GM23338 (cell line): ENCODE measurements at regions not wholly inside any gene's neighbourhood (a gene's known extent, or its start where the extent isn't known, plus 50 kb on each side); places are given as distances from the start of the nearest gene placed in this dataset.
A peak's percentile ranks its signal among the peaks of the same experiment; 100 is the strongest.

Experiments
- ATAC-seq: fragments of 200-7000 bp; cut with Tn5 transposase; 3 replicates; pipeline ENCODE4 v1.9.1; 2020
- DNase-seq: peaks from one replicate; pipeline ENCODE4 v3.0.0-alpha.2; 2015; ENCODE audit warnings: low spot score
- H2AFZ ChIP-seq: fragments of 200-600 bp; sonication (generic); 2 replicates; pipeline ENCODE4 v1.8.0; 2016; ENCODE audit warnings: antibody characterized with exemption, mild to moderate bottlenecking, moderate library complexity
- H3F3A ChIP-seq: fragments of 200-600 bp; sonication (generic); replicated peaks from 2 replicates; pipeline ENCODE4 v1.8.0; 2017; ENCODE audit warnings: antibody characterized with exemption, mixed run types, low read depth
- H3K27ac ChIP-seq: fragments of 200-600 bp; sonication (generic); 2 replicates; pipeline ENCODE4 v1.6.1; 2016; ENCODE audit warnings: low read depth
- H3K27me3 ChIP-seq: fragments of 200-600 bp; sonication (generic); 2 replicates; pipeline ENCODE4 v1.8.0; 2016; ENCODE audit warnings: mild to moderate bottlenecking, mixed run types, moderate library complexity; ENCODE audit not compliant: insufficient read depth
- H3K36me3 ChIP-seq: fragments of 200-600 bp; sonication (generic); 2 replicates; pipeline ENCODE4 v1.8.0; 2016; ENCODE audit warnings: mild to moderate bottlenecking; ENCODE audit not compliant: insufficient read depth
- H3K4me1 ChIP-seq: fragments of 200-600 bp; sonication (generic); 2 replicates; pipeline ENCODE4 v1.8.0; 2016; ENCODE audit warnings: mild to moderate bottlenecking, moderate library complexity; ENCODE audit not compliant: insufficient read depth
- H3K4me2 ChIP-seq: fragments of 200-600 bp; sonication (generic); 2 replicates; pipeline ENCODE4 v1.7.1; 2017; ENCODE audit warnings: mixed run types
- H3K4me3 ChIP-seq: fragments of 200-600 bp; sonication (generic); 2 replicates; pipeline ENCODE4 v1.6.1; 2016; ENCODE audit warnings: mixed run types
- H3K79me2 ChIP-seq: fragments of 200-600 bp; sonication (generic); replicated peaks from 2 replicates; pipeline ENCODE4 v1.8.0; 2017; ENCODE audit warnings: mild to moderate bottlenecking; ENCODE audit not compliant: insufficient read depth
- H3K9me2 ChIP-seq: fragments of 200-600 bp; sonication (generic); 2 replicates; pipeline ENCODE4 v1.8.0; 2017; ENCODE audit not compliant: insufficient read depth
- H4K20me1 ChIP-seq: fragments of 200-600 bp; sonication (generic); replicated peaks from 2 replicates; pipeline ENCODE4 v1.8.0; 2017; ENCODE audit warnings: mild to moderate bottlenecking; ENCODE audit not compliant: insufficient read depth
- H3K27ac Mint-ChIP-seq: 2 replicates; pipeline ENCODE4 v1.8.0; 2020; ENCODE audit warnings: inconsistent platforms, mild to moderate bottlenecking, moderate library complexity, mixed read lengths
- H3K27me3 Mint-ChIP-seq: 3 replicates; pipeline ENCODE4 v1.8.0; 2022; ENCODE audit warnings: low read depth, mild to moderate bottlenecking, moderate library complexity, mixed read lengths, inconsistent platforms; ENCODE audit not compliant: insufficient read depth, poor library complexity
- H3K36me3 Mint-ChIP-seq: 3 replicates; pipeline ENCODE4 v1.8.0; 2021; ENCODE audit warnings: low read depth, mild to moderate bottlenecking, inconsistent platforms, moderate library complexity, mixed read lengths
- H3K4me1 Mint-ChIP-seq: 3 replicates; pipeline ENCODE4 v1.8.0; 2020; ENCODE audit warnings: mild to moderate bottlenecking, inconsistent platforms, mixed read lengths
- H3K4me3 Mint-ChIP-seq: 3 replicates; pipeline ENCODE4 v1.8.0; 2021; ENCODE audit warnings: moderate library complexity, mild to moderate bottlenecking, inconsistent platforms, mixed read lengths
- H3K9me3 Mint-ChIP-seq: 3 replicates; pipeline ENCODE4 v1.8.0; 2020; ENCODE audit warnings: moderate library complexity, mild to moderate bottlenecking, inconsistent platforms, mixed read lengths
- EZH2 ChIP-seq: fragments of 200-600 bp; sonication (generic); IDR thresholded peaks from one replicate; pipeline ENCODE4 v1.8.0; 2017; ENCODE audit warnings: antibody characterized with exemption, mild to moderate bottlenecking, low read depth; ENCODE audit not compliant: unreplicated experiment
- EZH2phosphoT487 ChIP-seq: fragments of 200-600 bp; sonication (generic); IDR thresholded peaks from one replicate; pipeline ENCODE4 v1.8.1; 2018; ENCODE audit warnings: antibody characterized with exemption; ENCODE audit not compliant: unreplicated experiment
- POLR2AphosphoS5 ChIP-seq: IDR thresholded peaks from 2 replicates; pipeline ENCODE4 v1.6.1; 2016; ENCODE audit warnings: antibody characterized with exemption, low read depth
- TF ChIP-seq, protein P1 (sequence below): IDR thresholded peaks from 2 replicates; pipeline ENCODE4 v1.6.1; 2016; ENCODE audit warnings: antibody characterized with exemption
- TF ChIP-seq, protein P2 (sequence below), 2 experiments: fragments of 200-600 bp in 1 of 2; sonication (generic) in 1 of 2; conservative IDR thresholded peaks; 2 replicates each; pipeline versions ENCODE4 v1.5.1 to v1.6.1; 2016 to 2017; ENCODE audit warnings: antibody characterized with exemption in 2 of 2, low read depth in 2 of 2, mild to moderate bottlenecking in 2 of 2, moderate library complexity in 1 of 2

DNA sequence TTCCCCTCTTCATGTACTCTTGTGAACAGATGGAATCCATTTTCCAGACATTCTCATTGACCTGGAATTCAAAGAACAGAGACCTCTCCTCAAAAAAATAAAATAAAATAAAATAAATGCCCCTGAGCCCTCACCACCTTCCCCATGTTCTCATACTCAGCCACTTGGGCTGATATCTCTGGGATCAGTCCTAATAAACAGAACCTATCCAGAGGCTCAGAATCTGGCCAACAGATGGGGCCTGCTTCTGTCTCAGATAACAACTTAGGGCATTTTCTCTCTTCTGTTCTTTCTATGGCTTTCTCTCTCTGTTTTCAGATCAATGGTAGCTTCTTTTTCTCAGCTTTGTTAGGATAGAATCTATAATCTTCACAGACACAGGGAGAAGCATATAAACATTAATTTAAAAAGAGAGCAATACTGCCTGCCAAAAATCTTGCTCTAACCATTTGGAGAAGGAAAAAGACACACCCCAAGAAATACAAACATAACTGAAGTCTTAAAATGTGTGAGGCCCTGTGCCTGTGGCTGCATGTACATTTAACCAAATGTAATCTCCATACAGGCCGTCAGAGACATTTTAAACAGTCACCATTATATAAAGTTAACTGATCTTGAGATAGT lies 907.1 kb downstream of the FAT4 start:
- no peaks in the 10 kb centered on the region for H3K9me2 ChIP-seq
- H3F3A ChIP-seq, result no peaks in the 10 kb centered on the region
- Mint-ChIP-seq H3K4me1 (no peaks in the 10 kb centered on the region), H3K9me3 (no peaks in the 10 kb centered on the region), H3K36me3 (no peaks in the 10 kb centered on the region), H3K27ac (no peak overlapping the region), H3K4me3 (no peak overlapping the region), H3K27me3 (no peaks in the 10 kb centered on the region)
- no peaks in the 10 kb centered on the region for H3K27me3 ChIP-seq
- no peak overlapping the region for H3K4me2 ChIP-seq
- H3K27ac ChIP-seq, result no peak overlapping the region
- H2AFZ ChIP-seq, result no peak overlapping the region
- no peak for ATAC-seq
- H3K79me2 ChIP-seq, result no peaks in the 10 kb centered on the region
- no peaks in the 10 kb centered on the region for H3K4me1 ChIP-seq
- DNase-seq, result no peak
- no peaks in the 10 kb centered on the region for H3K36me3 ChIP-seq
- no peak overlapping the region for H3K4me3 ChIP-seq
- H4K20me1 ChIP-seq, result no peaks in the 10 kb centered on the region
- TF ChIP-seq EZH2phosphoT487 (no peak), EZH2 (no peak), POLR2AphosphoS5 (no peak)
- TF ChIP-seq, protein P1, sequence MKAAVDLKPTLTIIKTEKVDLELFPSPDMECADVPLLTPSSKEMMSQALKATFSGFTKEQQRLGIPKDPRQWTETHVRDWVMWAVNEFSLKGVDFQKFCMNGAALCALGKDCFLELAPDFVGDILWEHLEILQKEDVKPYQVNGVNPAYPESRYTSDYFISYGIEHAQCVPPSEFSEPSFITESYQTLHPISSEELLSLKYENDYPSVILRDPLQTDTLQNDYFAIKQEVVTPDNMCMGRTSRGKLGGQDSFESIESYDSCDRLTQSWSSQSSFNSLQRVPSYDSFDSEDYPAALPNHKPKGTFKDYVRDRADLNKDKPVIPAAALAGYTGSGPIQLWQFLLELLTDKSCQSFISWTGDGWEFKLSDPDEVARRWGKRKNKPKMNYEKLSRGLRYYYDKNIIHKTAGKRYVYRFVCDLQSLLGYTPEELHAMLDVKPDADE, result no peak
- TF ChIP-seq, protein P2, sequence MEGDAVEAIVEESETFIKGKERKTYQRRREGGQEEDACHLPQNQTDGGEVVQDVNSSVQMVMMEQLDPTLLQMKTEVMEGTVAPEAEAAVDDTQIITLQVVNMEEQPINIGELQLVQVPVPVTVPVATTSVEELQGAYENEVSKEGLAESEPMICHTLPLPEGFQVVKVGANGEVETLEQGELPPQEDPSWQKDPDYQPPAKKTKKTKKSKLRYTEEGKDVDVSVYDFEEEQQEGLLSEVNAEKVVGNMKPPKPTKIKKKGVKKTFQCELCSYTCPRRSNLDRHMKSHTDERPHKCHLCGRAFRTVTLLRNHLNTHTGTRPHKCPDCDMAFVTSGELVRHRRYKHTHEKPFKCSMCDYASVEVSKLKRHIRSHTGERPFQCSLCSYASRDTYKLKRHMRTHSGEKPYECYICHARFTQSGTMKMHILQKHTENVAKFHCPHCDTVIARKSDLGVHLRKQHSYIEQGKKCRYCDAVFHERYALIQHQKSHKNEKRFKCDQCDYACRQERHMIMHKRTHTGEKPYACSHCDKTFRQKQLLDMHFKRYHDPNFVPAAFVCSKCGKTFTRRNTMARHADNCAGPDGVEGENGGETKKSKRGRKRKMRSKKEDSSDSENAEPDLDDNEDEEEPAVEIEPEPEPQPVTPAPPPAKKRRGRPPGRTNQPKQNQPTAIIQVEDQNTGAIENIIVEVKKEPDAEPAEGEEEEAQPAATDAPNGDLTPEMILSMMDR (conservative IDR thresholded peaks at IDR 0.05; ENCODE audit: low read depth in 2 of 2), result no peak

DNA sequence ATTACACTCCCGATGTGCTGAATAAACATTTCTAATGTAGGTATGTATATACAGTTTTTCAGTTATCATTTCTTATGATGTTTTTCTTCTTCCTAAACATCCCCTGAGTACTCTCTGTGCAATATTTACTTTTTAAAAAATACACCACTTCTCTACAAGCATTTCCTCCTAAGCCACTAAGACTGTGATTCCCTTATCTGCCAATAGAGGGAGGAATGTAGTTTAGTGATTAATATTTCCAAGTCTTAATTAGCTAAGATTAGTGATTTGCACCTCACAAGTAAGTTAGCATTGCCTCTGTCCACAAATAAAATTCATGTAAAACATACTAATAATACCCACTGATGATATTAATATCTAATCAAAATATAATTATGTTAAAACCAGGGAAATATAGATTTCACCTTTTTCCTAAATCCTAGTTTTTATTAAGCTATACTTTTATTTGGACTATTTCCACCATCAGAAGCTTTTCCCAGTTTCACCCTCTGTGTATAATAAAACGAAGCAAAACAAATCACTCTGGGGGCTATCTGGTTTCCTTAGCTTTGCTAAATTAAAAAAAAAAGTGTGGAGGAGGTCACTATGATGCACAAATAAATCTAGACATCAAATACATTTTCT lies 909.1 kb downstream of the FAT4 start:
- Histone ChIP-seq H2AFZ (no peak overlapping the region), H3K4me1 (no peaks in the 10 kb centered on the region), H3K9me2 (no peaks in the 10 kb centered on the region), H3K27me3 (no peaks in the 10 kb centered on the region), H3K4me3 (no peak overlapping the region), H3K27ac (no peak overlapping the region), H3F3A (no peaks in the 10 kb centered on the region), H3K36me3 (no peaks in the 10 kb centered on the region), H3K4me2 (no peak overlapping the region), H3K79me2 (no peaks in the 10 kb centered on the region), H4K20me1 (no peaks in the 10 kb centered on the region)
- Mint-ChIP-seq H3K27me3 (no peaks in the 10 kb centered on the region), H3K9me3 (no peaks in the 10 kb centered on the region), H3K27ac (no peak overlapping the region), H3K36me3 (no peaks in the 10 kb centered on the region), H3K4me1 (no peaks in the 10 kb centered on the region), H3K4me3 (no peak overlapping the region)
- no peak for TF ChIP-seq EZH2
- TF ChIP-seq, protein P2 (conservative IDR thresholded peaks at IDR 0.05; ENCODE audit: low read depth in 2 of 2), result peak in 1 of 2 experiments; percentile 84
- DNase-seq (peak; percentile 39), ATAC-seq (no peak)
